ENCODE measurements at regions not wholly inside any gene's neighbourhood (a gene's known extent, or its start where the extent isn't known, plus 50 kb on each side); places are given as distances from the start of the nearest gene placed in this dataset.
"Not testable (repeated sequence)": the region's sequence is repeated elsewhere in the genome, so short reads cannot be mapped to it uniquely, and the experiment has no call there.

- intact Hi-C loops (cut with DNase I; ENCODE audit: low total_unique reads) (no loop called here), in situ Hi-C loops (cut with MboI; ENCODE audit: low pct_ligation_motif_present in 1 of 4, low pct_unique_long_range_greater_than_20kb in 1 of 4, low sequenced_read_pairs in 3 of 4) (no loop called here)
- no peak for TF ChIP-seq POLR2AphosphoS5 (IDR thresholded peaks at IDR 0.05)
- TF ChIP-seq EP300 (IDR thresholded peaks at IDR 0.05; ENCODE audit: low read depth), result no peak
- no peak for TF ChIP-seq CTCF (IDR thresholded peaks at IDR 0.05)
- no peak for TF ChIP-seq POLR2A (IDR thresholded peaks at IDR 0.05)
- Histone ChIP-seq H3K27me3 (peaks cover 15% of the 10 kb centered on the region), H3K4me3 (no peak overlapping the region), H3K9me3 (no peaks in the 10 kb centered on the region), H3K36me3 (no peaks in the 10 kb centered on the region), H3K4me1 (peaks cover 0 to 13% (median 6%) of the 10 kb centered on the region in 4 donors), H3K27ac (no peak overlapping the region)
- WGBS, 2 donors (ENCODE audit: low coverage in 1 of 2), result 10 to 73% methylated on average over 2 to 12 of the region's 12 CpGs
- no peak for DNase-seq
Measured at GRCh38 chr17:77558846-77559626, 399.5 kb upstream of the TNRC6C start.

- no peak for DNase-seq
- no peaks in the 10 kb centered on the region for H3K36me3 ChIP-seq
- 57 to 67% methylated on average over 3 to 10 of the region's 10 CpGs for WGBS, 2 donors (ENCODE audit: low coverage in 1 of 2)
- H3K4me1 ChIP-seq, result peaks cover 0 to 8% (median 6%) of the 10 kb centered on the region in 4 donors
- intact Hi-C loops (cut with DNase I; ENCODE audit: low total_unique reads) (no loop called here), in situ Hi-C loops (cut with MboI; ENCODE audit: low pct_ligation_motif_present in 1 of 4, low pct_unique_long_range_greater_than_20kb in 1 of 4, low sequenced_read_pairs in 3 of 4) (no loop called here)
- peaks cover 15% of the 10 kb centered on the region for H3K27me3 ChIP-seq
- no peak overlapping the region for H3K27ac ChIP-seq
- no peak overlapping the region for H3K4me3 ChIP-seq
- no peaks in the 10 kb centered on the region for H3K9me3 ChIP-seq
- TF ChIP-seq POLR2AphosphoS5 (IDR thresholded peaks at IDR 0.05), result no peak
- no peak for TF ChIP-seq POLR2A (IDR thresholded peaks at IDR 0.05)
- no peak for TF ChIP-seq EP300 (IDR thresholded peaks at IDR 0.05; ENCODE audit: low read depth)
- TF ChIP-seq CTCF (IDR thresholded peaks at IDR 0.05), result no peak
Measured at GRCh38 chr17:77560381-77560780, 398.1 kb upstream of the TNRC6C start.

GRCh38 chr17:77560841-77561240 lies 397.7 kb upstream of the TNRC6C start:
- Histone ChIP-seq H3K4me3 (no peak overlapping the region), H3K27me3 (peaks cover 11% of the 10 kb centered on the region), H3K9me3 (no peaks in the 10 kb centered on the region), H3K36me3 (no peaks in the 10 kb centered on the region), H3K4me1 (peaks cover 0 to 4% (median 2%) of the 10 kb centered on the region in 4 donors), H3K27ac (no peak overlapping the region)
- DNase-seq, result no peak
- 53 to 68% methylated on average over 10 to 13 of the region's 13 CpGs for WGBS, 2 donors (ENCODE audit: low coverage in 1 of 2)
- intact Hi-C loops (cut with DNase I; ENCODE audit: low total_unique reads) (no loop called here), in situ Hi-C loops (cut with MboI; ENCODE audit: low pct_ligation_motif_present in 1 of 4, low pct_unique_long_range_greater_than_20kb in 1 of 4, low sequenced_read_pairs in 3 of 4) (no loop called here)
- TF ChIP-seq EP300 (IDR thresholded peaks at IDR 0.05; ENCODE audit: low read depth) (no peak), POLR2A (IDR thresholded peaks at IDR 0.05) (no peak), POLR2AphosphoS5 (IDR thresholded peaks at IDR 0.05) (no peak), CTCF (IDR thresholded peaks at IDR 0.05) (no peak)

GRCh38 chr17:77562361-77562760 lies 396.1 kb upstream of the TNRC6C start:
- H3K27me3 ChIP-seq; H3K36me3 ChIP-seq; H3K4me3 ChIP-seq; H3K9me3 ChIP-seq; DNase-seq; H3K27ac ChIP-seq; in situ Hi-C loops (cut with MboI; ENCODE audit: low pct_ligation_motif_present in 1 of 4, low pct_unique_long_range_greater_than_20kb in 1 of 4, low sequenced_read_pairs in 3 of 4); H3K4me1 ChIP-seq; intact Hi-C loops (cut with DNase I; ENCODE audit: low total_unique reads): not testable (repeated sequence)
- 92% methylated on average over 8 of the region's 12 CpGs; no CpG with 5 or more reads in 1 of the 2 donors for WGBS, 2 donors (ENCODE audit: low coverage in 1 of 2)

All from transverse colon (tissue), 4 donors.